ENCODE measurements at regions not wholly inside any gene's neighbourhood (a gene's known extent, or its start where the extent isn't known, plus 50 kb on each side); places are given as distances from the start of the nearest gene placed in this dataset.
A peak's percentile ranks its signal among the peaks of the same experiment; 100 is the strongest.

GRCh38 chr2:60157283-60157682, 396.2 kb downstream of the BCL11A start:
- no peaks in the 10 kb centered on the region for H3K27me3 ChIP-seq (ENCODE audit: insufficient read depth, low read depth, severe bottlenecking)
- H3K4me3 ChIP-seq (ENCODE audit: low read depth, low read length), result no peak overlapping the region
- H3K36me3 ChIP-seq, result no peaks in the 10 kb centered on the region
- no peaks in the 10 kb centered on the region for H3K9me3 ChIP-seq (ENCODE audit: severe bottlenecking)
- no peak overlapping the region for H3K27ac ChIP-seq
- DNase-seq, result no peak
- TF ChIP-seq CTCF (IDR thresholded peaks at IDR 0.05; ENCODE audit: low read depth, low read length), result no peak

- no peak overlapping the region for H3K27ac ChIP-seq
- no peaks in the 10 kb centered on the region for H3K9me3 ChIP-seq (ENCODE audit: severe bottlenecking)
- no peaks in the 10 kb centered on the region for H3K27me3 ChIP-seq (ENCODE audit: insufficient read depth, low read depth, severe bottlenecking)
- no peaks in the 10 kb centered on the region for H3K36me3 ChIP-seq
- DNase-seq, result no peak
- H3K4me3 ChIP-seq (ENCODE audit: low read depth, low read length), result no peak overlapping the region
- TF ChIP-seq CTCF (IDR thresholded peaks at IDR 0.05; ENCODE audit: low read depth, low read length), result no peak
These were observed 399.3 kb downstream of the BCL11A start for GRCh38 chr2:60154142-60154541.

GRCh38 chr2:60152226-60152833, 401.1 kb downstream of the BCL11A start:
- no peaks in the 10 kb centered on the region for H3K36me3 ChIP-seq
- H3K27ac ChIP-seq, result no peak overlapping the region
- no peak overlapping the region for H3K4me3 ChIP-seq (ENCODE audit: low read depth, low read length)
- H3K27me3 ChIP-seq (ENCODE audit: insufficient read depth, low read depth, severe bottlenecking), result no peaks in the 10 kb centered on the region
- no peak for DNase-seq
- H3K9me3 ChIP-seq (ENCODE audit: severe bottlenecking), result no peaks in the 10 kb centered on the region
- peak; percentile 66 for TF ChIP-seq CTCF (IDR thresholded peaks at IDR 0.05; ENCODE audit: low read depth, low read length)

- Histone ChIP-seq H3K9me3 (ENCODE audit: severe bottlenecking) (no peaks in the 10 kb centered on the region), H3K4me3 (ENCODE audit: low read depth, low read length) (no peak overlapping the region), H3K27me3 (ENCODE audit: insufficient read depth, low read depth, severe bottlenecking) (no peaks in the 10 kb centered on the region), H3K27ac (no peak overlapping the region), H3K36me3 (no peaks in the 10 kb centered on the region)
- DNase-seq, result no peak
- no peak for TF ChIP-seq CTCF (IDR thresholded peaks at IDR 0.05; ENCODE audit: low read depth, low read length)
These were observed 404.3 kb downstream of the BCL11A start for GRCh38 chr2:60149176-60149575.

- H3K27me3 ChIP-seq (ENCODE audit: insufficient read depth, low read depth, severe bottlenecking), result no peaks in the 10 kb centered on the region
- DNase-seq, result no peak
- H3K36me3 ChIP-seq, result no peaks in the 10 kb centered on the region
- TF ChIP-seq CTCF (IDR thresholded peaks at IDR 0.05; ENCODE audit: low read depth, low read length), result no peak
- no peaks in the 10 kb centered on the region for H3K9me3 ChIP-seq (ENCODE audit: severe bottlenecking)
- no peak overlapping the region for H3K4me3 ChIP-seq (ENCODE audit: low read depth, low read length)
- no peak overlapping the region for H3K27ac ChIP-seq
These were observed 404.7 kb downstream of the BCL11A start for GRCh38 chr2:60148716-60149115.

- H3K9me3 ChIP-seq (ENCODE audit: severe bottlenecking), result peaks cover 16% of the 10 kb centered on the region
- no peaks in the 10 kb centered on the region for H3K27me3 ChIP-seq (ENCODE audit: insufficient read depth, low read depth, severe bottlenecking)
- no peaks in the 10 kb centered on the region for H3K36me3 ChIP-seq
- TF ChIP-seq CTCF (IDR thresholded peaks at IDR 0.05; ENCODE audit: low read depth, low read length), result no peak
- H3K27ac ChIP-seq, result no peak overlapping the region; the same call in 1 of the 2 replicates
- no peak overlapping the region for H3K4me3 ChIP-seq (ENCODE audit: low read depth, low read length)
- DNase-seq, result no peak
These were observed 413.3 kb downstream of the BCL11A start for GRCh38 chr2:60140185-60140584.

All from WERI-Rb-1 (cell line).